ENCODE measurements at regions not wholly inside any gene's neighbourhood (a gene's known extent, or its start where the extent isn't known, plus 50 kb on each side); places are given as distances from the start of the nearest gene placed in this dataset.

DNA sequence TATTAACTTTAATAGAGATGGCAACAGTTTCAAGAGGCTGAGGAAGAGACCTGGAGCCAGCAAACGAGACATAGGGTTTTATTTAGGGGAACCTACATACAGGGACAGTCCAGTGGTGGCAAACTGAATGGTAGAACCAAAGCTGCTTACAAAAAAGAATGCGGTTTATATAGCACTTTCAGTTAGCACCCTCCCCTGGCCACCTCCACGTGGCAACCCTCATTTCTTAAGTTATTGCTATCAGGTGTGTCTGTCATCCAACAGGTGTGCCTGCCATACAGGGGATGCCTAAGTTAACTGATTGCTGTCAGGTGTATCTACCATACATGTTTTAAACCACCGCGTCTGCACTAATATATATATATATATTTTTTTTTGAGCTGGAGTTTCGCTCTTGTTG lies 129.2 kb upstream of the DUSP10 start:
- TF ChIP-seq, protein P1, sequence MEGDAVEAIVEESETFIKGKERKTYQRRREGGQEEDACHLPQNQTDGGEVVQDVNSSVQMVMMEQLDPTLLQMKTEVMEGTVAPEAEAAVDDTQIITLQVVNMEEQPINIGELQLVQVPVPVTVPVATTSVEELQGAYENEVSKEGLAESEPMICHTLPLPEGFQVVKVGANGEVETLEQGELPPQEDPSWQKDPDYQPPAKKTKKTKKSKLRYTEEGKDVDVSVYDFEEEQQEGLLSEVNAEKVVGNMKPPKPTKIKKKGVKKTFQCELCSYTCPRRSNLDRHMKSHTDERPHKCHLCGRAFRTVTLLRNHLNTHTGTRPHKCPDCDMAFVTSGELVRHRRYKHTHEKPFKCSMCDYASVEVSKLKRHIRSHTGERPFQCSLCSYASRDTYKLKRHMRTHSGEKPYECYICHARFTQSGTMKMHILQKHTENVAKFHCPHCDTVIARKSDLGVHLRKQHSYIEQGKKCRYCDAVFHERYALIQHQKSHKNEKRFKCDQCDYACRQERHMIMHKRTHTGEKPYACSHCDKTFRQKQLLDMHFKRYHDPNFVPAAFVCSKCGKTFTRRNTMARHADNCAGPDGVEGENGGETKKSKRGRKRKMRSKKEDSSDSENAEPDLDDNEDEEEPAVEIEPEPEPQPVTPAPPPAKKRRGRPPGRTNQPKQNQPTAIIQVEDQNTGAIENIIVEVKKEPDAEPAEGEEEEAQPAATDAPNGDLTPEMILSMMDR (IDR thresholded peaks at IDR 0.05; ENCODE audit: low read depth, low read length): no peak
- DNase-seq (ENCODE audit: extremely low read depth, low read depth): no peak

DNA sequence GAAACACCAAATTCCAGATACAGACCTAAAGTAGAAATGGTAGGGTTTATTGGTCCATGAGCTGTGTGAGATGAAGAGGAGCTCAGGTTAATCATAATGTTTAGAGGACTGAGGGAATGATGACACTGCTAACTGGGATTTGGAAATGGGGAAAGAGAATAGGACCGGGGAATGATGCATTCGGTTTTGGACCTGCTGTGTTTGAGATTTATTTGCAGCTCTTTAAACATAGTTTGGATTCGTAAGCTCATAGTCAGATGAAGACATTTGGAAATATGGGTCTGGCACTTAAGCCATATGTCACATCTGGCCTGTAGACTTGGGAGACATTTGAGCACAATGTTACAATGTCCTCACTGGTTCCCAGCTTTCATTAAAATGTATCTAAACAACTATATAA lies 127.9 kb upstream of the DUSP10 start:
- DNase-seq (ENCODE audit: extremely low read depth, low read depth): peak; percentile 48
- TF ChIP-seq, protein P1 (IDR thresholded peaks at IDR 0.05; ENCODE audit: low read depth, low read length): no peak

DNA sequence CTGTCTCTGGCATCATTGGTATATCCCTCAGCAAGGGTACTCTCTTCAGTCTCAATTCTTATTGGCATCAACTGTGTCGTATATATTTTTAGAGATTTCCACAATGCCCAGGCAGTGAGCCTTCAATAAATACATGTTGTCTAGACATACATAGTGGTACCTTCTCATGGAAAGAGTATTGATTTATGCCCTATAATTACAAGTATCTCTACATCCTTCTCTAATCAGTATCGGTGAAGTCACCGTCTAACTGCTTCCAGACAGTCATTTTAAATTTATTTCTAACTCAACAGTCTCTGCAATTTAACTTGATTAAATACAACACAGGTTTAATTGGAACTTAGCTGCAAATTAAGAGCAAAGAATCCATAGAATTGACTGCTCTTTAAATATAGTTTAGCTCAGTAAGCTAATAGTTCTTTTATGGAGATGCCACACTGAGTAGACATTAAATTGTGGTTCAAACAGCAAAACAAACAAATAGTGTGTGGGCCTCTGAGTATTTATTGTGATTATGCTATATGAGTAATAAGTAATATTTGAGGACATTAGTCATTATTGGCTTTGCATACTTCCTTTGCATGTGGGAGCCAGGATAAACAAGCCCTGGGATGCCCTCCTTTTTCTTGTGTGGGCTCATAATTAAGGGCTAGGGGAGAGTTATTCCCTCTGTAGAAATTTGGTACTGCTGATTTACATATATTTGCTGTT lies 126.9 kb upstream of the DUSP10 start:
- TF ChIP-seq, protein P1 (IDR thresholded peaks at IDR 0.05; ENCODE audit: low read depth, low read length): no peak
- DNase-seq (ENCODE audit: extremely low read depth, low read depth): peak; percentile 60

DNA sequence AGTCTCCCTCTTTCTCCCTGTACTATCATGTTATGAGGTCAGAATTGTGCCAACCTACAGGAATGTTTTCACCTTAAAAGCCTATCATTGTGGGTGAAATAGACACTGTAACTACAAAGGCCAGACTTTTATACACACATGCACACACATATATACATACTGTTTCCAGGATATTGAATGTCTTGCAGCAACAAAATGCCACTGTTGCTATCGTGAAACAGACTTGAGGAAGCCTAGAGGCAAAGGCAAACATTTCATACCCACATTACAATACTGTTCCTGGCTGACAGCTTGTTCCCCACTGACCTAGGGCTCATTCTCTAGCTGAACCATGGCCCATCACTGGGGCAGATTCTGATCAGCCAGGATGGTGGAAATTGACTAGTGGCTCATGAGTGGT lies 125.1 kb upstream of the DUSP10 start:
- no peak for DNase-seq (ENCODE audit: extremely low read depth, low read depth)
- TF ChIP-seq, protein P1 (IDR thresholded peaks at IDR 0.05; ENCODE audit: low read depth, low read length): no peak

DNA sequence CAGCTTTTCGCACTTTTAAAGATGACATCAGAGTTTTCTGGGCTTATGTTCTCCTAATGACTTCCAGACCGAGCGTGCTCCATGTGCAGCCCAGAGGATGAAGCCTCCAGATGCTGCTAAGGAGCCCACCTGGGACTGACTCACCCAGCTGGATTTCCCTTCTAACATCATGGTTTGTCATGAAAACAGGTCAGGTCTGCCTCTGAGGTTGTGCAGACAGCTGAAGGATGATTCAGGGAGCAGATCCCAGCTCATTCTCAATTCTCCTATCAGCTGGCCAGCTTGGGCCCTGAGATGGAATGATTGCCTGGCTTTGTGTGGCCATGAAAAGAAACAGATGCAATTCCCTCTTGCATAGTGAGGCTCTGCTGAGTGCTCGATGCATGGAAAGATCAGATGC lies 123.9 kb upstream of the DUSP10 start:
- TF ChIP-seq, protein P1 (IDR thresholded peaks at IDR 0.05; ENCODE audit: low read depth, low read length): no peak

DNA sequence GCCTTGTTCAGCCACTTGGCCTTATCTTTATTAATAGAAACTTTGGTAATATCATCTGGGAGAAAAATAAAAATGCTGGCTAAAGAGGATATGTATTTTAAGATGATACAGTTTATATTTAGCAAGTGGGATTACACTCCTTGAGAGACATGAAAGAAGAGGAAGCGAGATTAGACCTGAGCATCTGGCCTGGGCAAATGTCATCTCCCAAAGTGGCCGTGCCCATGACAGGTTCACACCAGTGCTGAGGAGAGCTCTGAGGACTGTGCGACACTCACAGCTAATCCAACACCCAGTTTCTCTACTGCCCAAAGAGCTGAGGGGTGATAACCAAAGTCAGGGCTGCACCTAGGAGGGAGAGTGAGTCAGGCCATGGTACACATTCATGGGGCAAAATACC lies 121.7 kb upstream of the DUSP10 start:
- TF ChIP-seq, protein P1 (IDR thresholded peaks at IDR 0.05; ENCODE audit: low read depth, low read length): no peak
- no peak for DNase-seq (ENCODE audit: extremely low read depth, low read depth)

More for the DNA sequence above, 123.9 kb upstream of the DUSP10 start:
- DNase-seq (ENCODE audit: extremely low read depth, low read depth): no peak

DNA sequence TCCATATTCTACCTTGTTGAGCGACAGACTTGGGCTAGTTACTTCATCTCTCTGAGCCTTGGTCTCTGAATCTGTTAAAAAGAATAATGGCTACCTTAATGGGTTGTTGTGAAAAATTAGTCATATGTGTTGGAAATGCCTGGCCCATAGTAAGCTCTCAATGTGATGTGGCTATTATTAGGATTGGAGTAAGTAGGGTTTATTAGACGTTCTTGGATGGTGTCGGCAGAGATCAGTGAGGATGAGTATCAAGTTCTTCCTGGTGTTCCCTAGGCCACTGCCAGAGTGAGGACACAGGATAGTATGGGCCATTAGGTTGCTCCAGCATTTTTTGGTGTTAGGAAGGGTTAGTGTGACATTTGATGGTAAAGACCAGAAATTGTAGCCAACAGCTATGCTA lies 121.1 kb upstream of the DUSP10 start:
- TF ChIP-seq, protein P1 (IDR thresholded peaks at IDR 0.05; ENCODE audit: low read depth, low read length): no peak
- no peak for DNase-seq (ENCODE audit: extremely low read depth, low read depth)
